EL (cell line): ENCODE measurements at regions not wholly inside any gene's neighbourhood (a gene's known extent, or its start where the extent isn't known, plus 50 kb on each side); places are given as distances from the start of the nearest gene placed in this dataset.
"Not testable (repeated sequence)": the region's sequence is repeated elsewhere in the genome, so short reads cannot be mapped to it uniquely, and the experiment has no call there.

Experiments
- DNase-seq: peaks from one replicate; pipeline ENCODE4 v3.0.0-alpha.2; 2016

GRCh38 chr9:31702957-31703356 lies 681.5 kb upstream of the ACO1 start:
- DNase-seq: no peak

GRCh38 chr9:31715250-31715649 lies 669.2 kb upstream of the ACO1 start:
- DNase-seq: no peak

- DNase-seq: no peak
Observed at GRCh38 chr9:31719262-31719661, 665.2 kb upstream of the ACO1 start.

- DNase-seq: no peak
Observed at GRCh38 chr9:31730398-31730797, 654.0 kb upstream of the ACO1 start.

- DNase-seq: no peak
Observed at GRCh38 chr9:31733166-31733565, 651.3 kb upstream of the ACO1 start.

- DNase-seq: no peak
Observed at GRCh38 chr9:31736581-31737179, 647.8 kb upstream of the ACO1 start.

- DNase-seq: no peak
Observed at GRCh38 chr9:31740705-31741104, 643.7 kb upstream of the ACO1 start.

GRCh38 chr9:31744589-31744988 lies 639.9 kb upstream of the ACO1 start:
- DNase-seq: no peak

- DNase-seq: no peak
Observed at GRCh38 chr9:31745468-31745867, 639.0 kb upstream of the ACO1 start.

GRCh38 chr9:31745886-31746285 lies 638.6 kb upstream of the ACO1 start:
- DNase-seq: no peak

GRCh38 chr9:31753756-31754155 lies 630.7 kb upstream of the ACO1 start:
- DNase-seq: no peak

GRCh38 chr9:31759703-31760102 lies 624.7 kb upstream of the ACO1 start:
- no peak for DNase-seq

GRCh38 chr9:31774021-31774420 lies 610.4 kb upstream of the ACO1 start:
- not testable (repeated sequence) for DNase-seq

GRCh38 chr9:31774571-31774970 lies 609.9 kb upstream of the ACO1 start:
- no peak for DNase-seq

- DNase-seq: no peak
Observed at GRCh38 chr9:31776471-31776870, 608.0 kb upstream of the ACO1 start.

- no peak for DNase-seq
Observed at GRCh38 chr9:31783491-31783890, 601.0 kb upstream of the ACO1 start.

- no peak for DNase-seq
Observed at GRCh38 chr9:31790720-31791119, 593.7 kb upstream of the ACO1 start.

- no peak for DNase-seq
Observed at GRCh38 chr9:31799953-31800609, 584.4 kb upstream of the ACO1 start.

- DNase-seq: no peak
Observed at GRCh38 chr9:31807574-31808256, 576.7 kb upstream of the ACO1 start.

GRCh38 chr9:31808766-31809165 lies 575.7 kb upstream of the ACO1 start:
- no peak for DNase-seq

GRCh38 chr9:31820426-31820825 lies 564.0 kb upstream of the ACO1 start:
- DNase-seq: no peak

GRCh38 chr9:31821583-31821982 lies 562.9 kb upstream of the ACO1 start:
- no peak for DNase-seq

- DNase-seq: no peak
Observed at GRCh38 chr9:31823365-31823764, 561.1 kb upstream of the ACO1 start.

GRCh38 chr9:31824860-31825259 lies 559.6 kb upstream of the ACO1 start:
- DNase-seq: no peak

- no peak for DNase-seq
Observed at GRCh38 chr9:31837211-31837610, 547.2 kb upstream of the ACO1 start.
